ENCODE measurements at regions not wholly inside any gene's neighbourhood (a gene's known extent, or its start where the extent isn't known, plus 50 kb on each side); places are given as distances from the start of the nearest gene placed in this dataset.

GRCh38 chr20:25750765-25751696, 54.4 kb upstream of the ZNF337 start:
- Histone ChIP-seq H3K27me3 (ENCODE audit: low read depth, low read length) (no peaks in the 10 kb centered on the region), H3K27ac (ENCODE audit: low read length) (no peak overlapping the region)

GRCh38 chr20:25750220-25750764, 53.6 kb upstream of the ZNF337 start:
- no peak overlapping the region for H3K27ac ChIP-seq (ENCODE audit: low read length)
- no peaks in the 10 kb centered on the region for H3K36me3 ChIP-seq (ENCODE audit: control insufficient read depth in 1 of 2, insufficient read depth in 2 of 2, low read length in 2 of 2)
- no peaks in the 10 kb centered on the region for H3K27me3 ChIP-seq (ENCODE audit: low read depth, low read length)
- H3K4me1 ChIP-seq (ENCODE audit: control insufficient read depth in 1 of 2, insufficient read depth in 2 of 2, low read length in 2 of 2): no peaks in the 10 kb centered on the region
- peak overlapping the region; percentile 69 to 75 for H3K4me3 ChIP-seq (ENCODE audit: low read depth in 1 of 2, low read length in 2 of 2)
- H3K9me3 ChIP-seq (ENCODE audit: control insufficient read depth in 1 of 2, low read length in 2 of 2): no peaks in the 10 kb centered on the region

More at GRCh38 chr20:25750765-25751696, 54.4 kb upstream of the ZNF337 start:
- Histone ChIP-seq H3K4me1 (ENCODE audit: control insufficient read depth in 1 of 2, insufficient read depth in 2 of 2, low read length in 2 of 2) (no peaks in the 10 kb centered on the region), H3K9me3 (ENCODE audit: control insufficient read depth in 1 of 2, low read length in 2 of 2) (no peaks in the 10 kb centered on the region), H3K36me3 (ENCODE audit: control insufficient read depth in 1 of 2, insufficient read depth in 2 of 2, low read length in 2 of 2) (no peaks in the 10 kb centered on the region), H3K4me3 (ENCODE audit: low read depth in 1 of 2, low read length in 2 of 2) (peak overlapping the region; percentile 69 to 75)

- H3K9me3 ChIP-seq (ENCODE audit: control insufficient read depth in 1 of 2, low read length in 2 of 2): no peaks in the 10 kb centered on the region
- no peak overlapping the region for H3K27ac ChIP-seq (ENCODE audit: low read length)
- no peaks in the 10 kb centered on the region for H3K4me1 ChIP-seq (ENCODE audit: control insufficient read depth in 1 of 2, insufficient read depth in 2 of 2, low read length in 2 of 2)
- no peaks in the 10 kb centered on the region for H3K36me3 ChIP-seq (ENCODE audit: control insufficient read depth in 1 of 2, insufficient read depth in 2 of 2, low read length in 2 of 2)
- H3K27me3 ChIP-seq (ENCODE audit: low read depth, low read length): no peaks in the 10 kb centered on the region
- H3K4me3 ChIP-seq (ENCODE audit: low read depth in 1 of 2, low read length in 2 of 2): no peak overlapping the region
Observed at GRCh38 chr20:25749649-25750048, 53.0 kb upstream of the ZNF337 start.

Data from muscle layer of duodenum (tissue), 2 donors.